GM21423 (cell line): ENCODE measurements at regions not wholly inside any gene's neighbourhood (a gene's known extent, or its start where the extent isn't known, plus 50 kb on each side); places are given as distances from the start of the nearest gene placed in this dataset.
"Not testable (repeated sequence)": the region's sequence is repeated elsewhere in the genome, so short reads cannot be mapped to it uniquely, and the experiment has no call there.

ENCODE experiments used
- ATAC-seq: cut with Tn5 transposase; IDR thresholded peaks from one replicate; pipeline ENCODE4 v1.9.1; 2021; ENCODE audit warnings: mild to moderate bottlenecking, moderate library complexity; ENCODE audit not compliant: unreplicated experiment

DNA sequence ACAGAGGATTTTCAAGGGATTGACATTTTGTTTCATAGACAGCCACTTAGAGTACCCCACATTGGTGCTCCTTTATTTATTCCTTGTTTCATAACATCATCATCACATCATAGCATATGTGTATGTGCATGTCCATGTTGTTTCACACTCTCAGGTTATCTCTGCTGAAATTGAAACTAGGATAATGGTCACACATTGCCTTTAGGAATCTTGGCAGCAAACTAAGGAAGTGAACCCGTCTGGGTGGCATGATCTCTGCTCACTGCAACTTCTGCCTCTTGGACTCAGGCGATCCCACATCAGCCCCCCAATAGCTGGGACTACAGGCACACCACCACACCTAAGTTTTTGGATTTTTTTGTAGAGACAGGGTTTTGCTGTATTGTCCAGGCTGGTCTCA, 234.2 kb upstream of the ANKRD50 start:
- ATAC-seq: no peak

DNA sequence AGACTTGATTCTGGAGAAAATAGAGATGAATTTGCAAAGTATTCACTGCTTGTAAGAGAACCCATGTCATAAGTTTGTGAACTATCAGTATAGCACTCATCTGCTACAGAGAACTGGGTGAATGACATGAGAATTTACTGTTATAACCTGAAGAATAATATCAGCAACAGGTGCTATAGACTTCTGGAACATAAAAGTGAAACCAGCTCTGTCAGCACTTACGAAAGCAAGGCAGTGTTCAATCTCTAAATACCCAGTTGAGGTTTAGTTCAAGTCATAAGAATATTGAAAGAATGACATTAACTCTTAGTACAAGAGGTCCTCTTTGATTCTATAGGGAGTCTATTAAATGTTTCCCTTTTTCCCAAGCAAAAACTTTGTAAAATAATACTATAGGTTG, 232.9 kb upstream of the ANKRD50 start:
- ATAC-seq: no peak

DNA sequence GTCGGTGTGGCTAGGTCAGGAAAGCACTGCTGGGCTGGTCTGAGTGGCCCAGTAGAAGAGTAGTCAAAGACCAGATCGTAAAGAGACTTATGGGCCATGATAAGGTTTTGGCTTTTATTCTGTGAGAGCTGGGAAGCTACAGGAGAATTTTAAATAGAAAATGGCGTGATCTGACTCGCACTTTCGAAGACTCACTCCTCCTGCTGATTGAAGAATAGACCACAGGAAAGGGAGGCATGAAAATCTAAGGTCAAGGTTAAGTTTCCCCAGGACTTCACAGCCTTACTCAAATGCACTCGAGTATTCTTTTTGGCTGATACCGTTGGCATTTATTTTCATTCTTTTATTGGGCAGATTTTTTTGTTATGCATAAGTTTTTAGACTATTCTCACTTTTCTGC, 231.4 kb upstream of the ANKRD50 start:
- no peak for ATAC-seq

DNA sequence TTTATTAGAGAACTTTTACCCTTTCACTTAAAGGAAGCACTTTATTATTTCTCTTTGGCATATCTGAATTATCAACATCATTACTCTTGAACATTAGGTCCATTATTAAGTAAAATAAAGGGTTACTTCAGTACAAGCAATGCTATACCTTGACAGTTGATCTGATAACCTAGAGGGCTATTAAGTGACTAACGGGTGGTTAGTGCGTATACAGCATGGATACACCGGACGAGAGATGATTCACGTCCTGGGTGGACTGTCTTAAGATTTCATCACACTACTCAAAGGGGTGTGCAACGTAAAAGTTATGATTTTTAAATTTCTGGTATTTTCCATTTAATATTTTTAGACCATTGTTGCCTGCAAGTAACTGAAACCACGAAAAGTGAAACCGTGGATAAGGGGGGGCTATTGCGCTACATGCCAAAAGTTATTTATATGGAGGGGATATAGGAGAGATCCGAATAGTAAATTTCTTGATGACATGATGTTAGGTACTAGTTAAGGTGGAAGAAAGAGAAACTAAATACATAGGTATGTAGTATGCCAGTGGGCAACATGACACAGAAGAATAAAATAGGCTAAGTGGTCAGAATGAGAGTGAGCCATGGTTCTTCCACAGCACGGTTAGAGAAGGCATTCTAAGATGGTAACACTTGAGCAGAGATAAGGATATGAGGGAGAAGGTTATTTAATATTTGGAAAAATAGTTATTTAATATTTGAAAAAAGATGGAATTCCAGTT, 230.8 kb upstream of the ANKRD50 start:
- ATAC-seq: no peak

DNA sequence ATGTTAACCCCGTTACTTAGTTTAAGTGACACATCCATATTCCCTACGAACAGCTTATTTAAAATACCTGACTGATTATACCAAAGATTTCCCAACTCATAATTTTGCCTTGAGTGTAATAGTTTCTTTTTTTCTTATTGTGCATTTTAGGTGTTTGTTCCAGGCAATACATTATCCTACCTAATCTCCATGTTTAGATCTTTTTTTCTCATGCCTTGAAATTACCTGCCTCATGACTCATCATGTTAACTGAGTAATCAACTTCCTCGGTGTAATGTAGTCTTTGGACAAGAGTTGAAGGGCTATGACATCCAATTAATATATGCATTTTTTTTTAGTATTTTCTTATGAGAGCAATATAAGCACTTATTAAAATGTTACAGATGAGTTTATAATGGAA, 228.7 kb upstream of the ANKRD50 start:
- ATAC-seq: no peak

GRCh38 chr4:124940387-124940786, 227.9 kb upstream of the ANKRD50 start:
- ATAC-seq: no peak

DNA sequence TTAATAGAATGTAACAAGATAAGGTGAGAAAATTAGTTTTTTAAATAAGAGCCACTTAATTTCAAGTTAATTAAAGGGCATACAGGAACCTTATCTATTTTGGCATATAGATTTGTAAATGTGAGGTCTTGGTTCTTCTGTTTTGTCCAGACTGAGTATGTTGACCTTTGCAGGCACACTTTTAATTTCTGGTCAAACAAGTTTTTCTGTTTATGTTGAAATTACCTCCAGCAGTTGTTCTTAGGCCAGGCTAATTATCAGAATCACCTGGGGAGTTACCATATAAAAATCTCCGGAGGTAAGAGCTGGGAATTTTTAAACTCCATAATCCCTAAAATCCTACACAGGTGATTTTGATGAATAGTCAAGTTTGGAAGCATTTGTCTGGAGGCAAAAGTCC, 227.4 kb upstream of the ANKRD50 start:
- no peak for ATAC-seq

GRCh38 chr4:124938836-124939235, 226.3 kb upstream of the ANKRD50 start:
- ATAC-seq: no peak

DNA sequence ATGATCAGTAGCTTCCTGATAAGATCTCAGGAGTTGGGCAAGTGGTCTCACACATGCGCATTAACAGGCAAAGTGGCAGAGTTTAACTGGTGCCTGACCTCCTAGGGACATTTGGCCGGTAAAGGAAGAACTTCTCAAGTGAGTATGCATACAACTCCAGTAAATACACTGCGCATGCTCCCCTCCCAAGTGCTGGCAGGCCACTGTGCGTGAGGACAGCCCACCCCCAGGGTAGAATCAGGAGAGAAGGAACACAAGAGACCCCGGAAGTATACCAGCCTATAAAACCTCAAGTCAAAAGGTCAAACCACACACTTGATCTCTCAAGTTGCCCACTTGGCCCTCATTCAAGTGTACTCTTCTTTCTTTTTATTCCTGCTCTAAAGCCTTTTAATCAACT, 225.5 kb upstream of the ANKRD50 start:
- no peak for ATAC-seq

DNA sequence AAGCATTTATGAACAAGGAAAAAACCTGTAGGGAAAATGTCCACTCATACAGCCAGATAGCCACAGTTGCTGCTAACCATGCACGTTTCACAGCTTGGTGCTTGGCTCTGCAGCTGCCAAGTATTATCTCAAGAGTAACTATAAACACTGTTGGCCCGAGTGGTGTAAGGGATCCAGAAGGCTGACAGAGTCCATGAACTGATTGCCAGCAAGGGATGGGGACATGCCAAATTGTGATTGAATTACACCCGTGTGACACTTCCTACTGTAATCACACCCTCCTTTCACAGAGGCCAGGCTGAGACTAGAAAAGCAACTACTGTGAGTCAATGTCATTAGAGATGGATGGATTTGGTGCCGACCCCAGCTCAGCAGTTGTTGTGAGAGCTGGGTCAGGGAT, 223.9 kb upstream of the ANKRD50 start:
- ATAC-seq: no peak

GRCh38 chr4:124934916-124935315, 222.4 kb upstream of the ANKRD50 start:
- no peak for ATAC-seq

DNA sequence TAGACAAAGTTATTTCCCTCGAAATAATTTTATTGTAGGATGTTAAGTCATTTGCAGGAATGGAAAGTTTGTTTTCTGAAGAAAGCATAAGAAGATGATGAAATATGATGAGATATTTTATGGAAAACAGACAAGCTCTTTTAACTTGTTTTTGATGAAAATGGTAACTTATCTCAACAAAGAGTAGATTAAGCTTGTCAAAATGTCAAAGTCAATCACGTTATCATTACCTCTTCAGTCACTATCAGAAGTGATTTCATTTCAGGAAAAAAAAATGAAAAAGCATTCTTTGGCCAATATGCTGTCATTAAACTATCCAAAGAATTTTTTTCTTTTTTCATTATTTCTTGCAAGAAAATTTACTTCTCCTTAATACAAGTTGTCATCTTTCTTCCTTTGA, 221.0 kb upstream of the ANKRD50 start:
- ATAC-seq: no peak

- ATAC-seq: no peak
These were observed 219.9 kb upstream of the ANKRD50 start for GRCh38 chr4:124932447-124932846.

DNA sequence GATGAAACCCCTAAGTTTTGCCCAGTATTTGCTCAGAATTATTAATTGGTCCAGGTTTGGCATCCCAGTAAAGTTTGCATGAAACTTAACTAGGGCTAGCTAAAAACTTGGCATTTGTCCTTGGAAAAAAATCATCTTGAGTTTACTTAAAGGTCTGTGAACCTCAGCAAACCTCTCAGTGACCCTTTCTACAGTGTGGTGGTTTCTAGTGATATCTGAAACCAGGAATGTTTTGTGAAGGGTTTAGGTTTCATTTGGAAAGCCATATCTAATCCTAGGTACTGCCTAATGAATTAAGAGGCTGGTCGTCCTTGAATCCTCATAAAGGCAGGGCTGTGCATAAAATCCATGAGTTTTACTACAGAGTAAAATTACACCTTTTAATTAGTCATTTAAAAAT, 218.5 kb upstream of the ANKRD50 start:
- no peak for ATAC-seq

GRCh38 chr4:124922748-124923147, 210.2 kb upstream of the ANKRD50 start:
- not testable (repeated sequence) for ATAC-seq

DNA sequence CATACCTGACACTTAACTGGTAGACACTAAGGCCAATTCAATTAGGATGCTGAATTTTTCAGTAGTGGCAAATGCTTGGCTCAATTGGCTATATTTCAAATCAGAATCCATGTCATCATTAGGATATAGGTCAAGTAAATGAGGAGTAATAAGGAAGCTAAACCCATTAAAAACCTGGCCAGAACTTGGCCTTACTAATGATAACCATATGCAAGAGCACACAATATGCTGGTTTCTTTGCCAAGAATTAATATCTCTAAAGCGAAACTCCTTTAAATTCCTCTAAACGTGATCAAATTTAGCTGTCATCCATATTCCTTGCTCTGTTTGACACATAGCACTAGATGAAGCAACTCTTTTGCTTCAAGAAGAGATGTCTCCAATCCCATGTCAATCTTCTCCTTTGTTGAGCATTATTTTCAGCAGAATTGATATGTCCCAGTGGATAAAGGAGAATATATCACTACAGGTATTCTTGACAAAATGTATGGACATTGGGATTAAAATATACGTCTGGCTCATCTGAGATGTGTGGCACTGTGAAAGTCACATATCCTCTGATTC, 206.1 kb upstream of the ANKRD50 start:
- ATAC-seq: no peak

DNA sequence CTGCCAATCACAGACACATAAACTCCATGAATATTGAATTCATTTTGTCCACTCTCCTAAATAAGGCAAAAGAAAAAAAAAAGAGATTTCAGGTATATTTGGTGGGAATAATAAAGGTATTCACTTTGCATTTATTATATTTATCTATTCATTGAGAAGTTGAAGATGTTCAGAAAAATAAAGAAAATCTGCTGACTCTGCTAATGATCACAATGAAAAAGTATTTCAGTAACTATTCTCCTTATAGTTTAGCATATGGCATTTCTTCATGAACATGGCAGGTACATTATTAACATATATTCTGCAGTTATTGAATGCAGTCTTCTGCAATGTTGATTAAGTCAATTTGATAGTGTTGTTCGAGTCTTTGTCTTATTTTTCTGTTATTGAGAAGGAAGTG, 202.5 kb upstream of the ANKRD50 start:
- no peak for ATAC-seq

- no peak for ATAC-seq
These were observed 200.7 kb upstream of the ANKRD50 start for GRCh38 chr4:124913237-124913636.

DNA sequence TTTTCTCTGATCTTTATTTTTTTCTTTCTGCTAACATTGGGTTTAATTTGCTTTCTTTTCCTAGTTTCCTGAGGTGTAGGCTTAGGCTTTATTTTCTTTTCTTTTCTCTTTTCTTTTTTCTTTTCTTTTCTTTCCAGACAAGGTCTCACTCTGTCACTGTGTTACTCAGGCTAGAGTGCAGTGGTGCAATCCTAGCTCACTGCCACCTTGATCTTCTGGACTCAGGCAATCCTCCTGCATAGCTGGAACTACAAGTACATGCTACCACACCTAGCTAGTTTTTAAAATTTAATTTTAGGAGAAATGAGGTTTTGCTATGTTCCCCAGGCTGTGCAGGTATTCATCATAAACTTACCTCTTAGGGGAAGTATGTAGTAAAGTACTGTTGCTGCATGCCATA, 197.8 kb upstream of the ANKRD50 start:
- no peak for ATAC-seq

DNA sequence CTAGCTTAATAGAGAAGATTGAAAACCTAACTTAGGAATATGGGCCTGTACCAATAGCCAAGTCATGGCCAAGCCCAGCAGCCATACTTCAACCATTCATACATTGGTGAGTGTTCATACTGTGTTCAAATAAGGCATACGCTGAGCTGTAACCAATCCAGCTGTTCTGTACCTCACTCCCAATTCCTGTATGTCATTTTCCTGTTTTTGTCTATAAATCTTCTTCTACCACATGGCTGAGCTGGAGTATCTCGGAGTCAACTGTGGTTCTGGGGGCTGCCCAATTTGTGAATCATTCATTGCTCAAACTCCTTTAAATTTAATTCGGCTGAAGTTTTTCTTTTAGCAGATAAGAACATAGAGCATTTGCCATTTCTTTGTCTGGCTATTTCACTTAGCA, 195.3 kb upstream of the ANKRD50 start:
- ATAC-seq: no peak

DNA sequence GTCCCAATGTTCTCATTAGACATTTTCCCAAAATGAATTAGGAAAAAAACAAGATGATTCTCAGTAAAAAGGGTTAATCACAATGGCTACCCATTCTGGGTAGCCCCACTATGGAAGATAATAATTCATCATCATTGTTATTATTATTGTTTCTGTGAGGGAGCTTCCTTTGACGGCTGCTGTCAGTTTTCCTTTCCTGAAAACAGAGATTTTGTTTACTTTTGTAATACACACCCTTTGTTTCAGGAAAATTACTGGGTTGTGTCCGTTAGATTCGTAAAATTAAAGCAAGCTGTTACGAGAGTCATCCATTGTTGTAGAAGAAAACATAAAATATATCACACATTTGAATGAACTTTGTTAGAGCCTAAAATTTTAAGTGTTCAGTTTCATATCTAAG, 192.9 kb upstream of the ANKRD50 start:
- ATAC-seq: no peak

GRCh38 chr4:124904723-124905388, 192.3 kb upstream of the ANKRD50 start:
- ATAC-seq: no peak
